HTR-8/SVneo (cell line): ENCODE measurements at regions not wholly inside any gene's neighbourhood (a gene's known extent, or its start where the extent isn't known, plus 50 kb on each side); places are given as distances from the start of the nearest gene placed in this dataset.
"Not testable (repeated sequence)": the region's sequence is repeated elsewhere in the genome, so short reads cannot be mapped to it uniquely, and the experiment has no call there.

Source experiments
- DNase-seq: peaks from one replicate; pipeline ENCODE4 v3.0.0; 2011; ENCODE audit warnings: low spot score, mixed read lengths; ENCODE audit not compliant: insufficient read length
- FAIRE-seq: peaks from 2 replicates; lab custom pipeline; 2011; peaks lifted over from hg19 to GRCh38; lab: Jason Lieb, UNC

- no peak for DNase-seq
- no peak for FAIRE-seq
Observed at GRCh38 chr11:134981835-134982234, 569.8 kb upstream of the B3GAT1 start.

GRCh38 chr11:134980819-134981710 lies 569.0 kb upstream of the B3GAT1 start:
- FAIRE-seq = no peak
- no peak for DNase-seq

- FAIRE-seq, DNase-seq: not testable (repeated sequence)
Observed at GRCh38 chr11:134979089-134979457, 567.0 kb upstream of the B3GAT1 start.

- DNase-seq (no peak), FAIRE-seq (no peak)
Observed at GRCh38 chr11:134978388-134979088, 566.5 kb upstream of the B3GAT1 start.

GRCh38 chr11:134976551-134976950 lies 564.5 kb upstream of the B3GAT1 start:
- DNase-seq = no peak
- FAIRE-seq = no peak

- no peak for FAIRE-seq
- no peak for DNase-seq
Observed at GRCh38 chr11:134975866-134976376, 563.9 kb upstream of the B3GAT1 start.

GRCh38 chr11:134973801-134974200 lies 561.8 kb upstream of the B3GAT1 start:
- no peak for FAIRE-seq
- no peak for DNase-seq

- DNase-seq (no peak), FAIRE-seq (no peak)
Observed at GRCh38 chr11:134971381-134971780, 559.3 kb upstream of the B3GAT1 start.

- DNase-seq (no peak), FAIRE-seq (no peak)
Observed at GRCh38 chr11:134967746-134968145, 555.7 kb upstream of the B3GAT1 start.

- FAIRE-seq, DNase-seq: not testable (repeated sequence)
Observed at GRCh38 chr11:134961386-134961785, 549.3 kb upstream of the B3GAT1 start.

- FAIRE-seq (no peak), DNase-seq (no peak)
Observed at GRCh38 chr11:134958870-134959269, 546.8 kb upstream of the B3GAT1 start.

- DNase-seq = no peak
- FAIRE-seq = no peak
Observed at GRCh38 chr11:134958336-134958640, 546.2 kb upstream of the B3GAT1 start.

- DNase-seq (no peak), FAIRE-seq (no peak)
Observed at GRCh38 chr11:134957540-134958335, 545.7 kb upstream of the B3GAT1 start.

- DNase-seq (no peak), FAIRE-seq (no peak)
Observed at GRCh38 chr11:134956450-134957210, 544.6 kb upstream of the B3GAT1 start.

- not testable (repeated sequence) for DNase-seq, FAIRE-seq
Observed at GRCh38 chr11:134955970-134956369, 543.9 kb upstream of the B3GAT1 start.

- DNase-seq = no peak
- no peak for FAIRE-seq
Observed at GRCh38 chr11:134955281-134955680, 543.2 kb upstream of the B3GAT1 start.

- FAIRE-seq, DNase-seq: not testable (repeated sequence)
Observed at GRCh38 chr11:134954456-134954855, 542.4 kb upstream of the B3GAT1 start.

- not testable (repeated sequence) for FAIRE-seq, DNase-seq
Observed at GRCh38 chr11:134953417-134953970, 541.5 kb upstream of the B3GAT1 start.

GRCh38 chr11:134951305-134951700 lies 539.3 kb upstream of the B3GAT1 start:
- no peak for FAIRE-seq
- DNase-seq = peak; percentile 21
